H1 (cell line): ENCODE measurements at regions not wholly inside any gene's neighbourhood (a gene's known extent, or its start where the extent isn't known, plus 50 kb on each side); places are given as distances from the start of the nearest gene placed in this dataset.

Source experiments
- CTCF ChIA-PET: fragments of 300-600 bp; sonication (Branson Sonifier 250); formaldehyde crosslinking; loops from one replicate; lab custom pipeline; 2021; ENCODE audit not compliant: partially characterized antibody; lab: Charles Lee
- POLR2A ChIA-PET: fragments of 300-600 bp; sonication (Branson Sonifier 250); formaldehyde crosslinking; loops from one replicate; lab custom pipeline; 2021; ENCODE audit warnings: inconsistent platforms; ENCODE audit not compliant: partially characterized antibody; lab: Charles Lee
- DNase-seq, 2 experiments: peaks; one replicate each; pipeline versions ENCODE4 v3.0.0 to v3.0.0-alpha.2; 2010 to 2022; ENCODE audit warnings: low spot score in 2 of 2, low read depth in 1 of 2, mixed read lengths in 1 of 2
- FAIRE-seq: peaks from 2 replicates; lab custom pipeline; 2011; peaks lifted over from hg19 to GRCh38; lab: Jason Lieb, UNC
- H2AFZ ChIP-seq: 2 replicates; pipeline ENCODE4 v1.8.1; 2012; ENCODE audit warnings: low read length, inconsistent platforms
- H2AK5ac ChIP-seq: 2 replicates; pipeline ENCODE4 v1.6.1; 2013; ENCODE audit warnings: low read depth, low read length
- H2BK120ac ChIP-seq: replicated peaks from 2 replicates; pipeline ENCODE3; 2013; ENCODE audit warnings: low read depth, low read length, inconsistent platforms
- H2BK12ac ChIP-seq: 2 replicates; pipeline ENCODE4 v1.6.1; 2013; ENCODE audit warnings: low read depth, low read length
- H2BK15ac ChIP-seq: 2 replicates; pipeline ENCODE4 v1.6.1; 2013; ENCODE audit warnings: low read length
- H2BK20ac ChIP-seq: 2 replicates; pipeline ENCODE4 v1.6.1; 2013; ENCODE audit warnings: low read length
- H2BK5ac ChIP-seq: 2 replicates; pipeline ENCODE4 v1.6.1; 2013; ENCODE audit warnings: low read depth, low read length
- H3K14ac ChIP-seq: 2 replicates; pipeline ENCODE4 v1.6.1; 2013; ENCODE audit warnings: inconsistent platforms; ENCODE audit not compliant: insufficient read length
- H3K18ac ChIP-seq: 2 replicates; pipeline ENCODE4 v1.6.1; 2013; ENCODE audit warnings: low read length; ENCODE audit errors: extremely low read depth
- H3K23ac ChIP-seq: 2 replicates; pipeline ENCODE4 v1.6.1; 2013; ENCODE audit warnings: inconsistent platforms; ENCODE audit not compliant: insufficient read length
- H3K23me2 ChIP-seq: 2 replicates; pipeline ENCODE4 v1.6.1; 2013; ENCODE audit warnings: low read depth, low read length
- H3K27ac ChIP-seq: 2 replicates; pipeline ENCODE4 v1.6.1; 2011; ENCODE audit warnings: low read depth, low read length, inconsistent platforms
- H3K27me3 ChIP-seq, 4 experiments: replicated peaks in 1 of 4; 1 replicate in 1 of 4; 2 replicates in 3 of 4; pipeline versions ENCODE4 v1.6.1 to v1.8.1; 2011 to 2013; ENCODE audit warnings: low read length in 3 of 4, mild to moderate bottlenecking in 3 of 4, inconsistent platforms in 2 of 4, mixed read lengths in 2 of 4, moderate library complexity in 1 of 4; ENCODE audit not compliant: control insufficient read depth in 3 of 4, insufficient read depth in 3 of 4; ENCODE audit errors: extremely low read depth in 1 of 4
- H3K36me3 ChIP-seq, 4 experiments: 2 replicates each; pipeline versions ENCODE4 v1.6.1 to v1.8.1; 2011 to 2013; ENCODE audit warnings: mild to moderate bottlenecking in 4 of 4, low read length in 3 of 4, moderate library complexity in 2 of 4, control low read depth in 1 of 4, inconsistent platforms in 1 of 4; ENCODE audit not compliant: insufficient read depth in 4 of 4, control insufficient read depth in 2 of 4
- H3K4ac ChIP-seq: replicated peaks from 2 replicates; pipeline ENCODE3; 2013; ENCODE audit warnings: low read length, low read depth, mixed read lengths, inconsistent platforms; ENCODE audit not compliant: insufficient read length
- H3K4me1 ChIP-seq, 4 experiments: replicated peaks in 1 of 4; 1 replicate in 1 of 4; 2 replicates in 3 of 4; pipeline versions ENCODE4 v1.6.1 to v1.8.1; 2011 to 2013; ENCODE audit warnings: low read length in 3 of 4, inconsistent platforms in 2 of 4, mixed read lengths in 1 of 4; ENCODE audit not compliant: insufficient read depth in 4 of 4, control insufficient read depth in 3 of 4
- H3K4me2 ChIP-seq, 2 experiments: 2 replicates each; pipeline versions ENCODE4 v1.6.1 to v1.8.1; 2011 to 2013; ENCODE audit warnings: low read depth in 2 of 2, low read length in 2 of 2, control low read depth in 1 of 2, inconsistent platforms in 1 of 2, mild to moderate bottlenecking in 1 of 2; ENCODE audit not compliant: insufficient read depth in 1 of 2
- H3K4me3 ChIP-seq, 4 experiments: fragments of 200-600, 300-600 bp in 1 of 4; sonication (generic), shearing (Covaris generic), sonication (Bioruptor Twin) in 1 of 4; 2 replicates each; pipeline versions ENCODE4 v1.5.1 to v1.8.1; 2011 to 2016; ENCODE audit warnings: low read length in 4 of 4, low read depth in 3 of 4, control low read depth in 2 of 4, inconsistent platforms in 2 of 4, mild to moderate bottlenecking in 2 of 4, mixed read lengths in 1 of 4, moderate library complexity in 1 of 4; ENCODE audit not compliant: insufficient read depth in 2 of 4; ENCODE audit errors: extremely low read depth in 1 of 4
- H3K56ac ChIP-seq: replicated peaks from 2 replicates; pipeline ENCODE3; 2013; ENCODE audit warnings: low read depth, mild to moderate bottlenecking, mixed read lengths, low read length, inconsistent platforms; ENCODE audit not compliant: insufficient read length
- H3K79me1 ChIP-seq: 2 replicates; pipeline ENCODE4 v1.6.1; 2013; ENCODE audit warnings: low read depth, low read length, control low read depth
- H3K79me2 ChIP-seq, 2 experiments: 2 replicates each; pipeline versions ENCODE4 v1.6.1 to v1.8.1; 2012 to 2013; ENCODE audit warnings: low read length in 2 of 2, mild to moderate bottlenecking in 2 of 2, inconsistent platforms in 1 of 2; ENCODE audit not compliant: insufficient read depth in 2 of 2, control insufficient read depth in 1 of 2
- H3K9ac ChIP-seq, 4 experiments: replicated peaks in 1 of 4; 1 replicate in 1 of 4; 2 replicates in 3 of 4; pipeline versions ENCODE4 v1.6.1 to v1.8.1; 2011 to 2013; ENCODE audit warnings: low read depth in 3 of 4, low read length in 3 of 4, control low read depth in 2 of 4, mild to moderate bottlenecking in 2 of 4, moderate library complexity in 2 of 4, inconsistent platforms in 1 of 4; ENCODE audit errors: extremely low read depth in 1 of 4
- H3K9me3 ChIP-seq, 2 experiments: 2 replicates each; pipeline versions ENCODE4 v1.6.1 to v1.8.1; 2012 to 2013; ENCODE audit warnings: mild to moderate bottlenecking in 2 of 2, moderate library complexity in 2 of 2, control low read depth in 1 of 2, inconsistent platforms in 1 of 2, low read depth in 1 of 2, low read length in 1 of 2, mixed read lengths in 1 of 2; ENCODE audit not compliant: insufficient read depth in 2 of 2
- H4K20me1 ChIP-seq, 2 experiments: replicated peaks in 1 of 2; 2 replicates each; pipeline versions ENCODE3 to v1.8.1; 2011 to 2013; ENCODE audit warnings: inconsistent platforms in 2 of 2, low read length in 2 of 2, mild to moderate bottlenecking in 1 of 2; ENCODE audit not compliant: insufficient read depth in 2 of 2, control insufficient read depth in 1 of 2
- H4K5ac ChIP-seq: 2 replicates; pipeline ENCODE4 v1.6.1; 2013; ENCODE audit warnings: low read length, low read depth, mixed read lengths, inconsistent platforms; ENCODE audit not compliant: insufficient read length
- H4K8ac ChIP-seq: 2 replicates; pipeline ENCODE4 v1.8.0; 2013; ENCODE audit warnings: mild to moderate bottlenecking, moderate library complexity, low read length, inconsistent platforms; ENCODE audit not compliant: insufficient read depth; ENCODE audit errors: extremely low read depth
- H4K91ac ChIP-seq: replicated peaks from 2 replicates; pipeline ENCODE3; 2013; ENCODE audit warnings: low read length, mixed read lengths, inconsistent platforms; ENCODE audit not compliant: insufficient read length
- BRCA1 ChIP-seq: IDR thresholded peaks from 2 replicates; pipeline ENCODE4 v1.6.1; 2012; ENCODE audit warnings: low read depth, low read length, improper control_type of control experiment
- CBX5 ChIP-seq: fragments of 300-800, 300-1000 bp; sonication (generic); IDR thresholded peaks from 2 replicates; pipeline ENCODE4 v1.7.1; 2016; ENCODE audit warnings: antibody characterized with exemption, low read length, low read depth
- CTBP2 ChIP-seq: IDR thresholded peaks from 2 replicates; pipeline ENCODE4 v1.7.0; 2011; ENCODE audit warnings: borderline replicate concordance, mild to moderate bottlenecking, moderate library complexity, mixed read lengths, low read length; ENCODE audit not compliant: insufficient read depth, insufficient read length
- EGR1 ChIP-seq: IDR thresholded peaks from 2 replicates; pipeline ENCODE4 v1.6.1; 2011; ENCODE audit warnings: low read depth, low read length, borderline replicate concordance
- EZH2 ChIP-seq: fragments of 200-600 bp; sonication (generic); IDR thresholded peaks from 2 replicates; pipeline ENCODE4 v1.7.1; 2012; ENCODE audit warnings: low read depth, mild to moderate bottlenecking, moderate library complexity, low read length, inconsistent platforms; ENCODE audit not compliant: severe bottlenecking
- GABPA ChIP-seq: IDR thresholded peaks from 2 replicates; pipeline ENCODE4 v1.6.1; 2011; ENCODE audit warnings: mild to moderate bottlenecking, low read length, moderate library complexity, borderline replicate concordance; ENCODE audit not compliant: insufficient read depth
- HDAC2 ChIP-seq, 2 experiments: fragments of 300-600 bp in 1 of 2; sonication (generic) in 1 of 2; IDR thresholded peaks; 2 replicates each; pipeline ENCODE4 v1.6.1; 2011 to 2012; ENCODE audit warnings: low read depth in 2 of 2, low read length in 2 of 2, mild to moderate bottlenecking in 2 of 2, moderate library complexity in 2 of 2, borderline replicate concordance in 1 of 2, inconsistent platforms in 1 of 2
- HDAC6 ChIP-seq: IDR thresholded peaks from one replicate; pipeline ENCODE4 v1.7.1; 2012; ENCODE audit warnings: low read depth, mild to moderate bottlenecking, inconsistent platforms, low read length, moderate library complexity
- JUN ChIP-seq: IDR thresholded peaks from 2 replicates; pipeline ENCODE4 v1.6.1; 2011; ENCODE audit warnings: low read depth, mild to moderate bottlenecking, improper control_type of control experiment, low read length
- POLR2AphosphoS5 ChIP-seq: IDR thresholded peaks from 2 replicates; pipeline ENCODE4 v1.6.1; 2011; ENCODE audit warnings: low read depth, low read length
- RXRA ChIP-seq: IDR thresholded peaks from 2 replicates; pipeline ENCODE4 v1.6.1; 2011; ENCODE audit warnings: low read depth, mild to moderate bottlenecking, low read length, moderate library complexity; ENCODE audit not compliant: insufficient read depth
- SIN3A ChIP-seq, 2 experiments: IDR thresholded peaks in 1 of 2; conservative IDR thresholded peaks in 1 of 2; 2 replicates each; pipeline ENCODE4 v1.6.1; 2011 to 2012; ENCODE audit warnings: low read length in 2 of 2, improper control_type of control experiment in 1 of 2, low read depth in 1 of 2, mild to moderate bottlenecking in 1 of 2
- SP4 ChIP-seq: IDR thresholded peaks from 2 replicates; pipeline ENCODE4 v1.6.1; 2012; ENCODE audit warnings: low read length, inconsistent platforms
- SUZ12 ChIP-seq: fragments of 200-600 bp; sonication (generic); IDR thresholded peaks from 2 replicates; pipeline ENCODE4 v1.6.1; 2012; ENCODE audit warnings: mild to moderate bottlenecking, inconsistent platforms, low read length, moderate library complexity, mixed read lengths
- TCF12 ChIP-seq: IDR thresholded peaks from 2 replicates; pipeline ENCODE4 v1.6.1; 2011; ENCODE audit warnings: low read depth, mild to moderate bottlenecking, low read length
- WGBS, 2 experiments: shearing (Covaris generic) in 1 of 2; methylation state at CpG; one replicate each; pipeline versions ENCODE4 v1.1.6 to v1.1.7; 2013 to 2015; ENCODE audit warnings: low lambda C conversion rate in 2 of 2, mixed read lengths in 2 of 2, inconsistent platforms in 1 of 2, low coverage in 1 of 2, missing lambda C conversion rate in 1 of 2; ENCODE audit not compliant: insufficient replicate concordance in 2 of 2, insufficient coverage in 1 of 2, insufficient read length in 1 of 2; ENCODE audit errors: extremely low coverage in 1 of 2, missing lambda C conversion rate in 1 of 2; 5-methylcytosine and 5-hydroxymethylcytosine counted together

GRCh38 chr7:15870347-15870746, 183.9 kb upstream of the MEOX2 start:
- H2BK120ac ChIP-seq, result no peak overlapping the region
- H3K23ac ChIP-seq, result no peak overlapping the region
- no peak overlapping the region for H3K9ac ChIP-seq
- no peak overlapping the region for H2BK15ac ChIP-seq
- 92% methylated on average over 1 of the region's 1 CpG; no CpG with 5 or more reads in 1 of the 2 experiments for WGBS, 2 experiments
- no peak overlapping the region for H3K27ac ChIP-seq
- no peaks in the 10 kb centered on the region for H3K9me3 ChIP-seq
- ChIA-PET POLR2A (no interaction called here), CTCF (interaction anchor here (0.6 kb wide), 1 partner anchor 26 kb away, joined by 3 read pairs; no protein-coding TSS in a partner anchor)
- H4K8ac ChIP-seq, result no peak overlapping the region
- H3K27me3 ChIP-seq, result no peaks in the 10 kb centered on the region
- H3K23me2 ChIP-seq, result no peaks in the 10 kb centered on the region
- no peak overlapping the region for H2BK5ac ChIP-seq
- no peak overlapping the region for H3K4me2 ChIP-seq
- H3K18ac ChIP-seq, result no peak overlapping the region
- DNase-seq (no peak), FAIRE-seq (no peak)
- no peak overlapping the region for H2AFZ ChIP-seq
- no peak overlapping the region for H3K14ac ChIP-seq
- H3K4me1 ChIP-seq, result no peaks in the 10 kb centered on the region
- no peak overlapping the region for H2BK20ac ChIP-seq
- H4K91ac ChIP-seq, result no peak overlapping the region
- H3K4ac ChIP-seq, result no peak overlapping the region
- H4K20me1 ChIP-seq, result no peaks in the 10 kb centered on the region
- no peak overlapping the region for H3K56ac ChIP-seq
- H3K79me1 ChIP-seq, result no peaks in the 10 kb centered on the region
- H3K36me3 ChIP-seq, result no peaks in the 10 kb centered on the region
- TF ChIP-seq POLR2AphosphoS5 (no peak), EZH2 (no peak), HDAC2 (IDR thresholded peaks at IDR 0.05; ENCODE audit: borderline replicate concordance in 1 of 2, low read depth in 2 of 2, low read length in 2 of 2) (no peak), CBX5 (no peak), SP4 (no peak), TCF12 (no peak), GABPA (no peak), JUN (no peak), CTBP2 (no peak), HDAC6 (no peak), RXRA (no peak), SUZ12 (no peak), BRCA1 (no peak), EGR1 (no peak), SIN3A (conservative IDR thresholded peaks at IDR 0.05 in 1 of 2, IDR thresholded peaks at IDR 0.05 in 1 of 2; ENCODE audit: low read depth in 1 of 2, low read length in 2 of 2) (no peak)
- no peak overlapping the region for H4K5ac ChIP-seq
- no peak overlapping the region for H3K4me3 ChIP-seq
- H2BK12ac ChIP-seq, result no peak overlapping the region
- H3K79me2 ChIP-seq, result no peaks in the 10 kb centered on the region
- H2AK5ac ChIP-seq, result no peak overlapping the region
